ENCODE measurements at regions not wholly inside any gene's neighbourhood (a gene's known extent, or its start where the extent isn't known, plus 50 kb on each side); places are given as distances from the start of the nearest gene placed in this dataset.

DNA sequence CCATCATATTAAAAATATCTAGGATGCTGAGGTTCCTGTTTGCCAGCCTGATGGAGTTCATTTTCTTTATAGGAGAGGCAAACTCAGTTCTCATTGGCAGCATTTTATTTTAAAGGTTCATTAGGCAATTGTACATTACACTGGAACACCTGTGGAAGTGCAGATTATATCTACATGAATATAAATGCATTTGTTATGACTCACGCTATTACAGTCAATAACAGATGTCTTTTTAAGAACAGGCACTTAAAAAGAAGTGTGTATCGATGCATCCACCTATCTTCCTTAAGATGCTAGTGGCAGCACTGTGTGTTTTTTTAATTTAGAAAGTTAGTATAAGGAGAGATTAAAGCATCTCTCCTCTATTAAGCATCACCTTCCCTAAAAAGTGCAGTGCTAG is 276.5 kb downstream of the PRDM2 start:
- TF ChIP-seq, protein P1, sequence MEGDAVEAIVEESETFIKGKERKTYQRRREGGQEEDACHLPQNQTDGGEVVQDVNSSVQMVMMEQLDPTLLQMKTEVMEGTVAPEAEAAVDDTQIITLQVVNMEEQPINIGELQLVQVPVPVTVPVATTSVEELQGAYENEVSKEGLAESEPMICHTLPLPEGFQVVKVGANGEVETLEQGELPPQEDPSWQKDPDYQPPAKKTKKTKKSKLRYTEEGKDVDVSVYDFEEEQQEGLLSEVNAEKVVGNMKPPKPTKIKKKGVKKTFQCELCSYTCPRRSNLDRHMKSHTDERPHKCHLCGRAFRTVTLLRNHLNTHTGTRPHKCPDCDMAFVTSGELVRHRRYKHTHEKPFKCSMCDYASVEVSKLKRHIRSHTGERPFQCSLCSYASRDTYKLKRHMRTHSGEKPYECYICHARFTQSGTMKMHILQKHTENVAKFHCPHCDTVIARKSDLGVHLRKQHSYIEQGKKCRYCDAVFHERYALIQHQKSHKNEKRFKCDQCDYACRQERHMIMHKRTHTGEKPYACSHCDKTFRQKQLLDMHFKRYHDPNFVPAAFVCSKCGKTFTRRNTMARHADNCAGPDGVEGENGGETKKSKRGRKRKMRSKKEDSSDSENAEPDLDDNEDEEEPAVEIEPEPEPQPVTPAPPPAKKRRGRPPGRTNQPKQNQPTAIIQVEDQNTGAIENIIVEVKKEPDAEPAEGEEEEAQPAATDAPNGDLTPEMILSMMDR (IDR thresholded peaks at IDR 0.05) = no peak
- no peak for TF ChIP-seq EP300 (IDR thresholded peaks at IDR 0.05)
- no peak for TF ChIP-seq POLR2A (IDR thresholded peaks at IDR 0.05)
